Neural progenitor cell (in vitro differentiated cells): ENCODE measurements at regions not wholly inside any gene's neighbourhood (a gene's known extent, or its start where the extent isn't known, plus 50 kb on each side); places are given as distances from the start of the nearest gene placed in this dataset.
"Not testable (repeated sequence)": the region's sequence is repeated elsewhere in the genome, so short reads cannot be mapped to it uniquely, and the experiment has no call there.

Source experiments
- DNase-seq: peaks from one replicate; pipeline ENCODE4 v3.0.0-alpha.2; 2016; ENCODE audit warnings: low spot score
- H2AFZ ChIP-seq: fragments of 200-600 bp; sonication (generic); replicated peaks from 2 replicates; pipeline ENCODE4 v1.6.1; 2016; ENCODE audit warnings: antibody characterized with exemption
- H3F3A ChIP-seq: fragments of 200-600 bp; sonication (generic); 2 replicates; pipeline ENCODE4 v1.6.1; 2016; ENCODE audit warnings: antibody characterized with exemption, low read depth
- H3K27ac ChIP-seq: fragments of 200-600 bp; sonication (generic); 2 replicates; pipeline ENCODE4 v1.5.1; 2016; ENCODE audit warnings: mild to moderate bottlenecking
- H3K27me3 ChIP-seq: fragments of 200-600 bp; sonication (generic); 2 replicates; pipeline ENCODE4 v1.6.1; 2016; ENCODE audit warnings: mild to moderate bottlenecking, moderate library complexity
- H3K36me3 ChIP-seq: fragments of 200-600 bp; sonication (generic); 2 replicates; pipeline ENCODE4 v1.5.1; 2016
- H3K4me1 ChIP-seq: fragments of 200-600 bp; sonication (generic); 2 replicates; pipeline ENCODE4 v1.6.1; 2016; ENCODE audit warnings: mixed run types
- H3K4me2 ChIP-seq: fragments of 200-600 bp; sonication (generic); 2 replicates; pipeline ENCODE4 v1.6.1; 2016
- H3K4me3 ChIP-seq: fragments of 200-600 bp; sonication (generic); 2 replicates; pipeline ENCODE4 v1.5.1; 2016
- H3K79me2 ChIP-seq: fragments of 200-600 bp; sonication (generic); 2 replicates; pipeline ENCODE4 v1.6.1; 2016; ENCODE audit warnings: low read depth
- H3K9ac ChIP-seq: fragments of 200-600 bp; sonication (generic); 2 replicates; pipeline ENCODE4 v1.6.1; 2016
- H3K9me3 ChIP-seq: fragments of 200-600 bp; sonication (generic); 2 replicates; pipeline ENCODE4 v1.5.1; 2016; ENCODE audit warnings: low read depth
- H4K20me1 ChIP-seq: fragments of 200-600 bp; sonication (generic); 2 replicates; pipeline ENCODE4 v1.6.1; 2016; ENCODE audit warnings: low read depth
- H3K27ac Mint-ChIP-seq: 3 replicates; pipeline ENCODE4 v1.8.0; 2021; ENCODE audit warnings: mixed read lengths
- H3K27me3 Mint-ChIP-seq: 2 replicates; pipeline ENCODE4 v1.8.0; 2022; ENCODE audit warnings: low read depth, mild to moderate bottlenecking, inconsistent platforms, moderate library complexity, mixed read lengths; ENCODE audit not compliant: insufficient read depth
- H3K36me3 Mint-ChIP-seq: 3 replicates; pipeline ENCODE4 v1.8.0; 2021; ENCODE audit warnings: mixed read lengths
- H3K4me1 Mint-ChIP-seq: 3 replicates; pipeline ENCODE4 v1.8.0; 2021; ENCODE audit warnings: mixed read lengths
- H3K4me3 Mint-ChIP-seq: 3 replicates; pipeline ENCODE4 v1.8.0; 2021; ENCODE audit warnings: mild to moderate bottlenecking, moderate library complexity, mixed read lengths
- H3K9me3 Mint-ChIP-seq: 3 replicates; pipeline ENCODE4 v1.8.0; 2020; ENCODE audit warnings: mixed read lengths
- CTCF ChIP-seq: fragments of 200-600 bp; sonication (generic); IDR thresholded peaks from 2 replicates; pipeline ENCODE4 v1.5.1; 2017; ENCODE audit warnings: antibody characterized with exemption, mild to moderate bottlenecking
- EZH2 ChIP-seq: fragments of 200-600 bp; sonication (generic); IDR thresholded peaks from 2 replicates; pipeline ENCODE4 v1.6.1; 2017; ENCODE audit warnings: antibody characterized with exemption, mild to moderate bottlenecking, moderate library complexity
- EZH2phosphoT487 ChIP-seq: fragments of 200-600 bp; sonication (generic); IDR thresholded peaks from 2 replicates; pipeline ENCODE4 v1.6.1; 2017; ENCODE audit warnings: antibody characterized with exemption

- H3F3A ChIP-seq = no peaks in the 10 kb centered on the region
- TF ChIP-seq EZH2phosphoT487 (no peak), EZH2 (no peak), CTCF (no peak)
- H3K79me2 ChIP-seq = no peaks in the 10 kb centered on the region
- Mint-ChIP-seq H3K4me1 (no peaks in the 10 kb centered on the region), H3K9me3 (no peaks in the 10 kb centered on the region), H3K36me3 (no peaks in the 10 kb centered on the region), H3K27me3 (peaks cover 3% of the 10 kb centered on the region), H3K27ac (no peak overlapping the region), H3K4me3 (no peak overlapping the region)
- H3K27ac ChIP-seq = no peak overlapping the region
- H3K27me3 ChIP-seq = no peaks in the 10 kb centered on the region
- H3K4me2 ChIP-seq = no peak overlapping the region
- H3K4me1 ChIP-seq = no peaks in the 10 kb centered on the region
- no peaks in the 10 kb centered on the region for H3K36me3 ChIP-seq
- no peak overlapping the region for H2AFZ ChIP-seq
- H3K9ac ChIP-seq = no peak overlapping the region
- no peaks in the 10 kb centered on the region for H3K9me3 ChIP-seq
- no peak overlapping the region for H3K4me3 ChIP-seq
- DNase-seq = no peak
- no peaks in the 10 kb centered on the region for H4K20me1 ChIP-seq
Observed at GRCh38 chr16:9027070-9027799, 63.5 kb upstream of the USP7 start.

GRCh38 chr16:9028491-9028890 lies 63.0 kb upstream of the HAPSTR1 start:
- not testable (repeated sequence) for H3K36me3 Mint-ChIP-seq, H2AFZ ChIP-seq, H3K27ac Mint-ChIP-seq, H3K4me3 ChIP-seq, H4K20me1 ChIP-seq, H3K4me3 Mint-ChIP-seq, H3K9ac ChIP-seq, H3K9me3 ChIP-seq, H3K27me3 Mint-ChIP-seq, H3K36me3 ChIP-seq, H3K4me1 Mint-ChIP-seq, H3K4me1 ChIP-seq, DNase-seq, H3K4me2 ChIP-seq, H3K9me3 Mint-ChIP-seq, H3F3A ChIP-seq, H3K27me3 ChIP-seq, H3K27ac ChIP-seq, H3K79me2 ChIP-seq

GRCh38 chr16:9031107-9031506 lies 60.3 kb upstream of the HAPSTR1 start:
- peaks cover 3% of the 10 kb centered on the region for H3K27me3 Mint-ChIP-seq
- H3K27ac Mint-ChIP-seq = no peak overlapping the region
- no peaks in the 10 kb centered on the region for H3K9me3 ChIP-seq
- TF ChIP-seq EZH2phosphoT487 = no peak
- no peak for TF ChIP-seq CTCF
- no peak for TF ChIP-seq EZH2
- H3F3A ChIP-seq = no peaks in the 10 kb centered on the region
- no peak for DNase-seq
- no peak overlapping the region for H3K4me3 ChIP-seq
- H3K27ac ChIP-seq = no peak overlapping the region
- H3K36me3 ChIP-seq = no peaks in the 10 kb centered on the region
- H3K9ac ChIP-seq = no peak overlapping the region
- H3K4me2 ChIP-seq = no peak overlapping the region
- H3K79me2 ChIP-seq = no peaks in the 10 kb centered on the region
- H3K4me3 Mint-ChIP-seq = no peak overlapping the region
- no peaks in the 10 kb centered on the region for H3K9me3 Mint-ChIP-seq
- no peak overlapping the region for H2AFZ ChIP-seq
- H3K4me1 ChIP-seq = no peaks in the 10 kb centered on the region
- peaks cover 2% of the 10 kb centered on the region for H3K36me3 Mint-ChIP-seq
- H4K20me1 ChIP-seq = no peaks in the 10 kb centered on the region
- H3K4me1 Mint-ChIP-seq = no peaks in the 10 kb centered on the region
- no peaks in the 10 kb centered on the region for H3K27me3 ChIP-seq

- peaks cover 2% of the 10 kb centered on the region for H3K36me3 Mint-ChIP-seq
- no peaks in the 10 kb centered on the region for H3K36me3 ChIP-seq
Observed at GRCh38 chr16:9033125-9033830, 58.2 kb upstream of the HAPSTR1 start.

More at GRCh38 chr16:9033125-9033830, 58.2 kb upstream of the HAPSTR1 start:
- Histone ChIP-seq H4K20me1 (no peaks in the 10 kb centered on the region), H3K27ac (no peak overlapping the region), H3K4me3 (no peak overlapping the region), H3K9me3 (no peaks in the 10 kb centered on the region), H3K4me1 (no peaks in the 10 kb centered on the region), H3K27me3 (no peaks in the 10 kb centered on the region), H3K4me2 (no peak overlapping the region), H3K79me2 (no peaks in the 10 kb centered on the region), H2AFZ (no peak overlapping the region), H3F3A (no peaks in the 10 kb centered on the region), H3K9ac (no peak overlapping the region)
- Mint-ChIP-seq H3K9me3 (no peaks in the 10 kb centered on the region), H3K4me3 (no peak overlapping the region), H3K4me1 (no peaks in the 10 kb centered on the region), H3K27ac (no peak overlapping the region), H3K27me3 (peaks cover 3% of the 10 kb centered on the region)
- TF ChIP-seq EZH2phosphoT487 (no peak), CTCF (peak; percentile 73)
- peak; percentile 86 for DNase-seq
